ENCODE measurements at regions not wholly inside any gene's neighbourhood (a gene's known extent, or its start where the extent isn't known, plus 50 kb on each side); places are given as distances from the start of the nearest gene placed in this dataset.

- no peak overlapping the region for H2BK5ac ChIP-seq (ENCODE audit: insufficient read length, low read length)
- no peak overlapping the region for H3K18ac ChIP-seq (ENCODE audit: insufficient read length, low read depth, low read length)
- peaks cover 5% of the 10 kb centered on the region for H3K4me1 ChIP-seq (ENCODE audit: insufficient read depth, low read length)
- DNase-seq = no peak
- no peak overlapping the region for H3K56ac ChIP-seq (ENCODE audit: insufficient read length, low read depth, low read length)
- H3T11ph ChIP-seq (ENCODE audit: low read length) = no peak overlapping the region
- Mint-ChIP-seq H3K9me3 (peaks cover 13 to 18% of the 10 kb centered on the region in 2 experiments), H3K36me3 (ENCODE audit: insufficient read depth in 1 of 3, low read depth in 3 of 3) (peaks cover 0 to 26% (median 19%) of the 10 kb centered on the region in 3 experiments; a peak in 5 of 7 replicates), H3K27ac (no peak overlapping the region), H3K4me1 (peaks cover 15 to 16% of the 10 kb centered on the region in 2 experiments), H3K4me3 (no peak overlapping the region), H3K27me3 (ENCODE audit: low read depth) (no peaks in the 10 kb centered on the region; the same call in 1 of the 2 replicates)
- TF ChIP-seq, protein P1, sequence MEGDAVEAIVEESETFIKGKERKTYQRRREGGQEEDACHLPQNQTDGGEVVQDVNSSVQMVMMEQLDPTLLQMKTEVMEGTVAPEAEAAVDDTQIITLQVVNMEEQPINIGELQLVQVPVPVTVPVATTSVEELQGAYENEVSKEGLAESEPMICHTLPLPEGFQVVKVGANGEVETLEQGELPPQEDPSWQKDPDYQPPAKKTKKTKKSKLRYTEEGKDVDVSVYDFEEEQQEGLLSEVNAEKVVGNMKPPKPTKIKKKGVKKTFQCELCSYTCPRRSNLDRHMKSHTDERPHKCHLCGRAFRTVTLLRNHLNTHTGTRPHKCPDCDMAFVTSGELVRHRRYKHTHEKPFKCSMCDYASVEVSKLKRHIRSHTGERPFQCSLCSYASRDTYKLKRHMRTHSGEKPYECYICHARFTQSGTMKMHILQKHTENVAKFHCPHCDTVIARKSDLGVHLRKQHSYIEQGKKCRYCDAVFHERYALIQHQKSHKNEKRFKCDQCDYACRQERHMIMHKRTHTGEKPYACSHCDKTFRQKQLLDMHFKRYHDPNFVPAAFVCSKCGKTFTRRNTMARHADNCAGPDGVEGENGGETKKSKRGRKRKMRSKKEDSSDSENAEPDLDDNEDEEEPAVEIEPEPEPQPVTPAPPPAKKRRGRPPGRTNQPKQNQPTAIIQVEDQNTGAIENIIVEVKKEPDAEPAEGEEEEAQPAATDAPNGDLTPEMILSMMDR (conservative IDR thresholded peaks at IDR 0.05) = no peak
- H3K23ac ChIP-seq (ENCODE audit: insufficient read length, low read depth, low read length) = no peak overlapping the region
- H3K4ac ChIP-seq (ENCODE audit: low read depth, low read length) = no peak overlapping the region
- no peak overlapping the region for H2BK12ac ChIP-seq (ENCODE audit: insufficient read length, low read depth, low read length)
- no peak overlapping the region for H3K9ac ChIP-seq (ENCODE audit: extremely low read depth, insufficient read length, low read length)
- H3K9me3 ChIP-seq (ENCODE audit: control insufficient read depth, low read depth, low read length) = no peaks in the 10 kb centered on the region
- H2AK5ac ChIP-seq (ENCODE audit: insufficient read length, low read length) = no peak overlapping the region
- no peak overlapping the region for H3K4me2 ChIP-seq (ENCODE audit: insufficient read depth, insufficient read length, low read length)
- H3K27ac ChIP-seq (ENCODE audit: insufficient read length, low read depth, low read length) = no peak overlapping the region
- no peaks in the 10 kb centered on the region for H3K27me3 ChIP-seq (ENCODE audit: insufficient read depth, low read length)
- no peak overlapping the region for H2BK120ac ChIP-seq (ENCODE audit: low read depth, low read length, poor library complexity, severe bottlenecking)
- no peaks in the 10 kb centered on the region for H4K20me1 ChIP-seq (ENCODE audit: control insufficient read depth, insufficient read depth, insufficient read length)
- H3K79me1 ChIP-seq (ENCODE audit: insufficient read depth, low read depth, low read length, poor library complexity, severe bottlenecking) = no peaks in the 10 kb centered on the region
- no CpG with 5 or more reads among the region's 5 CpGs for WGBS (ENCODE audit: extremely low coverage, insufficient read length, low lambda C conversion rate)
- H4K8ac ChIP-seq (replicated peaks; ENCODE audit: insufficient read length, low read depth, low read length) = no peak overlapping the region
- no peak overlapping the region for H4K5ac ChIP-seq (ENCODE audit: insufficient read length, low read depth, low read length)
- H4K91ac ChIP-seq (ENCODE audit: insufficient read length, low read depth, low read length) = no peak overlapping the region
- H2AFZ ChIP-seq (ENCODE audit: low read length) = no peak overlapping the region
- no peaks in the 10 kb centered on the region for H3K79me2 ChIP-seq (ENCODE audit: insufficient read depth, low read length)
- no peak overlapping the region for H2BK20ac ChIP-seq (ENCODE audit: low read depth, low read length, poor library complexity, severe bottlenecking)
- no peaks in the 10 kb centered on the region for H3K23me2 ChIP-seq (ENCODE audit: insufficient read length, low read depth, low read length, poor library complexity, severe bottlenecking)
- H2BK15ac ChIP-seq (ENCODE audit: low read depth, low read length) = no peak overlapping the region
- H3K14ac ChIP-seq (ENCODE audit: insufficient read depth, low read length) = no peak overlapping the region
Observed at GRCh38 chr10:33478675-33479125, 144.2 kb upstream of the NRP1 start.

Measured in H9 (cell line).